HFFc6 (cell line): ENCODE measurements at regions not wholly inside any gene's neighbourhood (a gene's known extent, or its start where the extent isn't known, plus 50 kb on each side); places are given as distances from the start of the nearest gene placed in this dataset.
"Not testable (repeated sequence)": the region's sequence is repeated elsewhere in the genome, so short reads cannot be mapped to it uniquely, and the experiment has no call there.

Experiments
- DNase-seq: peaks from one replicate; pipeline ENCODE4 v3.0.0-alpha.2; 2018
- H3K27ac Mint-ChIP-seq: 2 replicates; pipeline ENCODE4 v1.8.0; 2020; ENCODE audit warnings: mild to moderate bottlenecking, mixed read lengths
- H3K27me3 Mint-ChIP-seq: 2 replicates; pipeline ENCODE4 v1.8.0; 2021; ENCODE audit warnings: mild to moderate bottlenecking, moderate library complexity, mixed read lengths; ENCODE audit not compliant: insufficient read depth
- H3K36me3 Mint-ChIP-seq: 2 replicates; pipeline ENCODE4 v1.8.0; 2021; ENCODE audit warnings: low read depth, mixed read lengths
- H3K4me1 Mint-ChIP-seq: 2 replicates; pipeline ENCODE4 v1.8.0; 2020; ENCODE audit warnings: low read depth, mixed read lengths
- H3K4me3 Mint-ChIP-seq: 2 replicates; pipeline ENCODE4 v1.8.0; 2020; ENCODE audit warnings: mild to moderate bottlenecking, moderate library complexity, mixed read lengths
- H3K9me3 Mint-ChIP-seq: 2 replicates; pipeline ENCODE4 v1.8.0; 2020; ENCODE audit warnings: mild to moderate bottlenecking, mixed read lengths
- TF ChIP-seq, protein P1 (sequence below): fragments of 200-600 bp; sonication (generic); IDR thresholded peaks from 2 replicates; pipeline ENCODE4 v1.5.0; 2021; ENCODE audit warnings: antibody characterized with exemption, mild to moderate bottlenecking

DNA sequence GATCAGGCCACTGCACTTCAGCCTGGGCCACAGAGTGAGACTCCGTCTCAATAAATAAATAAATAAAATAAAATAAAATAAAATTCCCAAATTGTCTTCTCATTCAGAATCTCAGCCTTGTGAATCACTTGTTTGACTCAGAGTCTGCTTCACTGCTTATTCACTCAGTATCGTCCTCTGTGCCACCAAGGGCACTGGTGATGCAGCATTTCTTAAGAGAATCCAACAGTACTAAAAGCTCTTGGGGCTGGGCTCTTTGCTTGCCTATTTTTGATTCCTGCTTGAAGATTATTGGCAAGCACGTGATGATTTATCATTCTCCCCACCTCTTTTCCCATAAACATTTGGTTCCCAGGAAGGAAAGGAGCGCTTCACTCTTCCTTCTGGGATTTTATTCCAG lies 54.8 kb upstream of the HMGB1 start:
- TF ChIP-seq, protein P1, sequence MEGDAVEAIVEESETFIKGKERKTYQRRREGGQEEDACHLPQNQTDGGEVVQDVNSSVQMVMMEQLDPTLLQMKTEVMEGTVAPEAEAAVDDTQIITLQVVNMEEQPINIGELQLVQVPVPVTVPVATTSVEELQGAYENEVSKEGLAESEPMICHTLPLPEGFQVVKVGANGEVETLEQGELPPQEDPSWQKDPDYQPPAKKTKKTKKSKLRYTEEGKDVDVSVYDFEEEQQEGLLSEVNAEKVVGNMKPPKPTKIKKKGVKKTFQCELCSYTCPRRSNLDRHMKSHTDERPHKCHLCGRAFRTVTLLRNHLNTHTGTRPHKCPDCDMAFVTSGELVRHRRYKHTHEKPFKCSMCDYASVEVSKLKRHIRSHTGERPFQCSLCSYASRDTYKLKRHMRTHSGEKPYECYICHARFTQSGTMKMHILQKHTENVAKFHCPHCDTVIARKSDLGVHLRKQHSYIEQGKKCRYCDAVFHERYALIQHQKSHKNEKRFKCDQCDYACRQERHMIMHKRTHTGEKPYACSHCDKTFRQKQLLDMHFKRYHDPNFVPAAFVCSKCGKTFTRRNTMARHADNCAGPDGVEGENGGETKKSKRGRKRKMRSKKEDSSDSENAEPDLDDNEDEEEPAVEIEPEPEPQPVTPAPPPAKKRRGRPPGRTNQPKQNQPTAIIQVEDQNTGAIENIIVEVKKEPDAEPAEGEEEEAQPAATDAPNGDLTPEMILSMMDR: no peak
- Mint-ChIP-seq H3K27me3 (no peaks in the 10 kb centered on the region), H3K4me1 (peaks cover 13% of the 10 kb centered on the region), H3K4me3 (peak overlapping the region; percentile 32; the same call in 1 of the 2 replicates), H3K27ac (peak overlapping the region; percentile 77), H3K36me3 (no peaks in the 10 kb centered on the region), H3K9me3 (no peaks in the 10 kb centered on the region)
- peak; percentile 80 for DNase-seq

DNA sequence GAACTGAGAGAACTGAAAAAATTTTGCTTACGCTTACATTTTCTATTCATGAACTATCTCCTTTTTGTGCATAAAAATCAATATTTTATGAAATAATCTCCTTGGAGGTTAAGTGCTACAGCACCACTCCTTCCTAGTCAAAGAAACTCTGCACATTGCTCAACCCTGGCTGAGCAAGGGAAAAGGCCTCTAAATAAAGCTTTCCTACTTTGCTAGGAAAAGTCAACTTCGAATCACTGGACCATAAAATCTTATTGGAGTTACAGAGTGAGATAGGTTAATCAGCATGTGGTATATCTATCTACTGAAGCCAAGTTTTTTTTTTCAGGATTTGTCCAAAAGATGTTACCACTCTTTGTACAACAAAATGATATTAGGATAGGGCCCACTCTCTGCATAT lies 57.5 kb upstream of the HMGB1 start:
- H3K4me1 Mint-ChIP-seq: peaks cover 21% of the 10 kb centered on the region
- H3K27me3 Mint-ChIP-seq: no peaks in the 10 kb centered on the region; the same call in 1 of the 2 replicates
- no peak overlapping the region for H3K27ac Mint-ChIP-seq
- DNase-seq: no peak
- no peaks in the 10 kb centered on the region for H3K9me3 Mint-ChIP-seq
- H3K4me3 Mint-ChIP-seq: no peak overlapping the region
- H3K36me3 Mint-ChIP-seq: no peaks in the 10 kb centered on the region
- TF ChIP-seq, protein P1: no peak

- H3K27me3 Mint-ChIP-seq, DNase-seq, H3K4me3 Mint-ChIP-seq, H3K9me3 Mint-ChIP-seq, H3K36me3 Mint-ChIP-seq, H3K27ac Mint-ChIP-seq: not testable (repeated sequence)
- H3K4me1 Mint-ChIP-seq: peaks cover 21% of the 10 kb centered on the region
Measured at GRCh38 chr13:30523817-30524216, 58.1 kb upstream of the HMGB1 start.

GRCh38 chr13:30525212-30525611 lies 59.5 kb upstream of the HMGB1 start:
- not testable (repeated sequence) for H3K9me3 Mint-ChIP-seq, H3K4me3 Mint-ChIP-seq, H3K36me3 Mint-ChIP-seq, H3K27me3 Mint-ChIP-seq, H3K27ac Mint-ChIP-seq, DNase-seq
- peaks cover 29% of the 10 kb centered on the region for H3K4me1 Mint-ChIP-seq

DNA sequence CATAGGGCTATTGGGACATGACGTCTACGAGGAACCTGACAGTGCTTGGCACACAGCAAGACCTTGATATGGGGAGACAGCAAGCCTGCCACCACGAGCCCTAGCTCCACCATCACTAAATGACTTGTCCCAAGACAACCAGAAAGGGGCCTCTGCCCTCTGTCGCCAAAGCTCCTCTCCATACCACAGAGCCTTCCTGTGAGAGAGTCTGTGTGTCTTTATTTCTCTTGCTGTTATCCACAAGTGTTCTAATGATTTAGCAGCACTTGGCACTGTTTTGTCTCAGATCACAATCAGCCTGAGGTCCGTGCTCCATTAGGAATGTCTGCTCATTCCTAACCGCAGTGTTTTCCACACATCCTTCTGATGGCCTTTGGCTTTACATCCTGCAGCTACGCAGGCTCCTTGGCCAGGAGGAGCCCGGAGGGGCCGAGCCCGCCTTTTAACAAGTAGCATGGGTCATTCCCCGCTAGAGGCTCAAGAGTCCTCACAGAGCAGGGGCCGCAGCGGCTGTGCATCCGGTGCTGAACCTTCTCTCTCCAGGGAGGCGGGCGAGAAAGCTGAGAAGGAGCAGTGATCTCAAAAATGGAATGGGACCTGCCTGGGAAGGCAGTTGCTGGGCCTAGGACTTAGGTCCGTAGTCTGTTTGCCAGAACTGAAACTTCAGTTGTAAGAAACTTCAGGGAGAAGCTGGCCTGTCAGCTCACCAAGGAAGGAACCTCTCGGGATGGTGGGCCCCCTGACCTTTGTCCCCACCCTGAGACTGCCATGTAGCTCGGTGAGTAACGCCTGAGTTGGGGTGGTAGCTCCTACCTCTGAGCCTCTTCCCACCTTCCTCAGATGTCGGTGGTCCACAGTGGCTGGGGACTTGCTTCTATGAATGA lies 61.1 kb upstream of the HMGB1 start:
- TF ChIP-seq, protein P1: no peak
- Mint-ChIP-seq H3K4me1 (peaks cover 16% of the 10 kb centered on the region), H3K9me3 (no peaks in the 10 kb centered on the region), H3K27ac (no peak overlapping the region), H3K36me3 (no peaks in the 10 kb centered on the region), H3K4me3 (no peak overlapping the region), H3K27me3 (no peaks in the 10 kb centered on the region; the same call in 1 of the 2 replicates)
- DNase-seq: no peak

GRCh38 chr13:30529085-30529834 lies 63.5 kb upstream of the HMGB1 start:
- no peaks in the 10 kb centered on the region for H3K36me3 Mint-ChIP-seq
- H3K9me3 Mint-ChIP-seq: no peaks in the 10 kb centered on the region
- no peaks in the 10 kb centered on the region; the same call in 1 of the 2 replicates for H3K27me3 Mint-ChIP-seq
- no peak for DNase-seq
- H3K27ac Mint-ChIP-seq: no peak overlapping the region
- H3K4me3 Mint-ChIP-seq: no peak overlapping the region
- TF ChIP-seq, protein P1: no peak
- peaks cover 16% of the 10 kb centered on the region for H3K4me1 Mint-ChIP-seq
